Gastrocnemius medialis (tissue), 4 donors: ENCODE measurements at regions not wholly inside any gene's neighbourhood (a gene's known extent, or its start where the extent isn't known, plus 50 kb on each side); places are given as distances from the start of the nearest gene placed in this dataset.

Experiments
- CTCF ChIP-seq, 5 experiments: fragments of 450-650 bp in 3 of 5; fragments of 200-600 bp in 2 of 5; sonication (generic) in 2 of 5; IDR thresholded peaks in 4 of 5; conservative IDR thresholded peaks in 1 of 5; 1 replicate in 4 of 5; 2 replicates in 1 of 5; pipeline ENCODE4 v1.5.1; 2016 to 2019; ENCODE audit warnings: antibody characterized with exemption in 5 of 5, mild to moderate bottlenecking in 3 of 5, moderate library complexity in 3 of 5
- POLR2A ChIP-seq, 2 donors: fragments of 450-650 bp; IDR thresholded peaks; one replicate each; pipeline ENCODE4 v1.6.1; 2017; ENCODE audit warnings: antibody characterized with exemption in 2 of 2, mild to moderate bottlenecking in 2 of 2, moderate library complexity in 2 of 2

GRCh38 chr1:192493584-192493983 is 82.0 kb upstream of the RGS1 start:
- no peak for TF ChIP-seq CTCF (IDR thresholded peaks at IDR 0.05 in 4 of 5, conservative IDR thresholded peaks at IDR 0.05 in 1 of 5)
- TF ChIP-seq POLR2A (IDR thresholded peaks at IDR 0.05): no peak
